Stimulated activated CD8-positive, alpha-beta memory T cell treated with anti-CD3 and anti-CD28 coated beads, Interleukin-12 subunit alpha, Interleukin-12 subunit beta, amount 100 ng/mL, for 1 hour (primary cell): ENCODE measurements at regions not wholly inside any gene's neighbourhood (a gene's known extent, or its start where the extent isn't known, plus 50 kb on each side); places are given as distances from the start of the nearest gene placed in this dataset.
"Not testable (repeated sequence)": the region's sequence is repeated elsewhere in the genome, so short reads cannot be mapped to it uniquely, and the experiment has no call there.

Experiments used
- DNase-seq: peaks from one replicate; pipeline ENCODE4 v3.0.0-alpha.2; 2020; ENCODE audit warnings: low read depth

GRCh38 chr13:88417801-88418200, 746.6 kb downstream of the SLITRK5 start:
- DNase-seq: no peak

- no peak for DNase-seq
Observed at GRCh38 chr13:88424463-88424862, 753.3 kb downstream of the SLITRK5 start.

- DNase-seq: no peak
Observed at GRCh38 chr13:88426661-88427060, 755.5 kb downstream of the SLITRK5 start.

DNA sequence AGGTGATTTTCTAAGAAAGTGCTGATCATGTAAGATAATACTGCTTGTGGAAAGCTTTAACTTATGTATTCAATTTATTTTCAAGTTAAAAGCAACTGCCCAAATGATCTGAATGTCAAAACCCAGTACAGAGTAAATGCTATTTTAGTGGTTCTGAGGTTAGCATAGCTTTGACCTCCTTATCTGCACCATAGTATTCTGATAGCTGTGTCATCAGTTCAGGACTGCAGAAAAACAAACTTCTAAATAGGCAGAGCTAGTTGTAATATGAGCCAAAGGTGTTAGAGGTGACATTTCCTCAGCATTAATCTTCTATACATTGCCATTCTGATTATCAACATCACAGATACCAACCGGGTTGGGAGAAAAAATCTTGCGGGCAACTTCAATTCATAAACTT, 758.7 kb downstream of the SLITRK5 start:
- DNase-seq: no peak

DNA sequence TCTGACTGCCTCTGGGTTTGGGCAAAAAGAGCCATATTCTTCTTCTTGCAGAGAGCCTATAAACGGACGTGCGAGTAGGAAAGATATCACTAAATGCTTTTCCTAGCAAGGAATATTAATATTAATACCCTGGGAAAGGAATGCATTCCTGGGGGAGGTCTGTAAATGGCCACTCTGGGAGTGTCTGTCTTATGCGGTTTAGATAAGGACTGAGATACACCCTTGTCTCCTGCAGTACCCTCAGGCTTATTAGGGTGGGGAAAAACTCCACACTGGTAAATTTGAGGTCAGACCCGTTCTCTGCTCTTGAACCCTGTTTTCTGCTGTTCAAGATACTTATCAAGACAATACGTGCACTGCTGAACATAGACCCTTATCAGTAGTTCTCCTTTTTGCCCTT, 763.8 kb downstream of the SLITRK5 start:
- no peak for DNase-seq

DNA sequence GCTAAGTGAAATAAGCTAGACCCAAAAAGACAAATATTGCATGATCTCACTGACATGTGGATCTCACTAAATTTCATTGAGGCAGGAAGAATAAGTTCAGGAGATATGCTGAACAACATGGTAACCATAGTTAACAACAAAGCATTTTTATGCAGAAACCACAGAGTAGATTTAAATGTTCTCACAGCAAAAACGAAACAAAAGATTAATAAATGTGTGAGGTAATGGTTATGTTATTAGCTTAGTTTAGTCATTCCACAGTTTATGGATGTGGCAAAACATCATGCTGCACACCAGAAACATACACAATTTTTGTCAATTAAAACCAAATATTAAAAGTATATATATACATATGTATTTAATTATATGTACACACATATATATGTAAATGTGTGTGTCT, 765.8 kb downstream of the SLITRK5 start:
- DNase-seq: no peak

DNA sequence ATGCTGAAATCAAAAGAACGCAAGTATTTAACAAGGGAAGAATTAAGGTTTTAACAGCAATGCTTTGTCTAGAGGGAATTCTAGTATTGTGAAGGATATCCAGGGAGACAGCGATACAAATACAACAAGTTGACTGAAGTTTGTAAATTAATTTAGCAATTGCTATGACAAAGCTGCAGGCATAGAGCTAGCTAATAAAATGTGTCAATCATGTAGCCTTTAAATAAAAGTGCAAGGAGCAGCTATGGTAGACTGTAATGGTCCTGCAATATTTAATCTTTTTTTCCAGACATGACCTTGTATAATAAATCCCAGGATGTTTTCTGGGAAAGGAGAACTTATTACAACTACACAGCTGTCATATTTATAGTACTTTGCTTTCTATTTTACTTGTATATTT, 779.3 kb downstream of the SLITRK5 start:
- DNase-seq: no peak

- DNase-seq: no peak
Observed at GRCh38 chr13:88456151-88456550, 785.0 kb downstream of the SLITRK5 start.

- no peak for DNase-seq
Observed at GRCh38 chr13:88459331-88459730, 788.2 kb downstream of the SLITRK5 start.

DNA sequence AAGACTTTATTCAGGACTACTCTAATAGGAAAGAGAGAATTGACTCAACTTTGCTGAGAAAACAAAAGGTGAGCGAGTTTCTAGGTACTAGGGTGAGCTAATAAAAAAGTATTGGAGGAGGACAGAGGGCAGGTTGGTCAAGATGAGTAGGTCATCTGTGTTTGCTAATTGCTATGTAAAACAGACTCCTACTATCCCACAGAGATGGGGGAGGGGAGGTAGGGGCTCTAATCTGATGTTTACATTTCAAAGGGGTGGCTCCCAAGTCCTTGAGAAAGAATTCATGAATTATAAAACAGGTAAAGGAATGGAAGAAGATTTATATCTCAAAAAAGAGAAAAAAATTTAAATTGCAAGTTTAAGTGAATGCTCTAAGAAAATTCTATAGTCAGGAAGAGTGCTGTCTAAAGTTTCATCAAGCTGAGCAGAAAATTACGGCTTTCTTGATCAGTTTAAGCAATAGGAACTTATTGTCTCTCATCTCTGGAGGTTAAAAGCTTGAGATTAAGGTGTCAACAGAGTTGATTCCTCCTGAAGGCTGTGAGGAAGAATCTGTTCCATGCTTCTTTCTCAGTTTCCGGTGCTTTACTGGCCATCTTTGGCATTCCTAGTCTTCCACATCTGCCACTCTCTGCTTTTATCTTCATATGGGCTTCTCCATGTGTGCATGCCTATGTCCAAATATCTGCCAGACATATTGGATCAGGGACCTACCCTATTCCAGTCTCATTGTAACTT, 790.3 kb downstream of the SLITRK5 start:
- no peak for DNase-seq

- DNase-seq: no peak
Observed at GRCh38 chr13:88464851-88465250, 793.7 kb downstream of the SLITRK5 start.

GRCh38 chr13:88472316-88472715, 801.1 kb downstream of the SLITRK5 start:
- no peak for DNase-seq

- DNase-seq: no peak
Observed at GRCh38 chr13:88483202-88483601, 812.0 kb downstream of the SLITRK5 start.

DNA sequence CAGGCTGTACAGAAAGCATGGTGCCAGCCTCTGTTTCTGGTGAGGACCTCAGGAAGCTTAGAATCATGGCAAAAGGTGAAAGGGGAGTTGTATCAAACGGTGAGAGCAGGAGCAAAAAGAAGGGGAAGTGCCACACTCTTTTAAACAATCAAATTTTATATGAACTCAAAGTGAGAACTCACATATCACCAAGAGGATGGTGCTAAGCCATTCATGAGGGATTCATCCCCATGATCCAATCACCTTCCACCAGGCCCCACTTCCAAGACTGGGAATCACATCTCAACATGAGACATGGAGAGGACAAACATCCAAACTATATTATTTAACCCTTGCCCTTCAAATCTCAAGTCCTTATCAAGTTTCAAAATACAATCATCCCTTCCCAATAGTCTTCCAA, 836.7 kb downstream of the SLITRK5 start:
- DNase-seq: no peak

GRCh38 chr13:88512993-88513392, 841.8 kb downstream of the SLITRK5 start:
- not testable (repeated sequence) for DNase-seq

GRCh38 chr13:88526186-88526852, 855.1 kb downstream of the SLITRK5 start:
- no peak for DNase-seq

DNA sequence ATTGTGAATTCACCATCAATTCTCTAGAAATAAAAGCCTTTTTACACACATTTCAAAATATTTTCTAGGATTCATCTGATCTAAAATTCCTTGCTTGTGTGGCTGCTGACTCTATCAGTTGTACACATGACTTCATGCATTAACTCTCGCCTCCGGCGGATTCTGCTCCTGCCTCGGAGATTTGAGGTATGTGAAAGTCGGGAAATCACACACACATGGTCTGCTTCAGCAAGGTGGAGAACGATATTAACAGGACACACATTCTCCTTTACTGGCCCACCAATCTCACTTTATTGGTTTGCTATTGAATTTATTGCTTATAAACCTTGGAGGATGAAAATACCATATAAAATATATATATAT, 855.7 kb downstream of the SLITRK5 start:
- DNase-seq: no peak

DNA sequence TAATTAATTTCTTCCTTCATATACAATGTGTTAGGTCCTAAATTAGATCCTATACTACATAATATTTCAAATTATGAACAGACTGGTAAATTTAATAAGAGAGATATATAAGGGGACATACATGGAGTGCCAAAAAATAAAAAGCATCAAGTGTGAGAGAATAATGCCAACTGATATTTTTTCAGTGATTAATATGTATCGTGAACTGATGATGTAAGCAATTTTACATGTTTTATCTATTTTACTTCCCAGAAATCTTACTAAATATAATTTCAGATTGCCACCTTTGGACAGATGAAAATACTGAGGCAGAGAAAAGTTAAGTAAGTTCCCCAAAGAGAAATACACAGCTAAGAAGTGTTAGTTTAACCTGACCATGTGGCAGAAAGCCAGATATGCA, 870.8 kb downstream of the SLITRK5 start:
- no peak for DNase-seq

DNA sequence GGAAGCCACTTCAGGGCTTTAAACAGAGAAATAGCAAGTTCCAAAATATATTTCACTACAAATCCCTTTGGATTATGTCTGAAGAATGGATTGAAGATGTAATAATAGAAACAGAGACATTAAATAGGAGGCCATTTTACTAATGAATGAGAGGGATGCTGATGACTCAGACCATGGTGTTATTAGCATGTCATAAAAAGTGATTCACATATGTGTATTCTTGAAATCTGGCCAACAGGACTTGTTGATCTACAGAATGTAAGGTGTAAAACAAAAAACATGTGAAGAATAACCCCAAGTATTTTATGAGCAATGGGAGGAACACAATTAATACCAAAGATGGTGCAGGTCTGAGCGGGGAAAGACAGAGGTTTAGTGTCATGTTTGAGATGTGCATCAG, 873.7 kb downstream of the SLITRK5 start:
- no peak for DNase-seq

GRCh38 chr13:88552966-88553365, 881.8 kb downstream of the SLITRK5 start:
- DNase-seq: no peak

- no peak for DNase-seq
Observed at GRCh38 chr13:88565566-88565965, 894.4 kb downstream of the SLITRK5 start.

DNA sequence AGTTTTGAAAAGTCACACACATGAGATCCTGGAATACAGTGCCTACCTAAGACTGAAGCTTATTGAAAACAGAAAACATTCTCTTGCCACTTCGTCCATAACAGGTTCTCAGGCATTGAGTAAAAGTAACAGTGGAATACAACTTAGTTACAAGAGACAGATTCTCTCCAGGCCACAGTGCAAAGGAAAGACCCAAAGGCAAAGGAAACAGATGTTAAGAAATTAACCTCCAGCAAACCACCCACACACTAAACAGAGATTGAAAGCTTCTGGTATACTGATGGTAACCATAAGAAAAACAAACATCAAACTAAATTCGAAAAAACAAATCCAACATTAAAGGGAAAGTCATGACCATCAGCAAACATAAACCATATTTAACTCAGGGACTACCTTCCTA, 914.7 kb downstream of the SLITRK5 start:
- no peak for DNase-seq

GRCh38 chr13:88586263-88586662, 915.1 kb downstream of the SLITRK5 start:
- DNase-seq: no peak

DNA sequence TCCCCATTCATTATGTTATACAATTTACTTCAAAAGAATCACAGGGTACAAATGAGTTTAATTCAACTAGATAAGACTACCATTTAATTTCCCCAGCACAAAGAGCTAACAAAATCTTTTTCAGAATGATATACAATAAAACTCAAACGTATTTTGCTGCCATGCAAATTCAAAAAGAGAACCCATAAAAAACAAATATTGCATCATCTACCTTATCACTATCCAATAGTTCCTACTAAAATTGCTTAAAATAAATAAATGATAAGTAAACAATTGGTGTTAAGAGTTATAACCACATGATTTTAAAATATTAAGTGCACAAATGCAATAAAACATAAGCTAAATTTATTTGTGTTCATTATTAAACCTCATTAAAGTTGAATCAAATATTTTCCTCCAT, 919.4 kb downstream of the SLITRK5 start:
- DNase-seq: no peak
